ENCODE measurements at regions not wholly inside any gene's neighbourhood (a gene's known extent, or its start where the extent isn't known, plus 50 kb on each side); places are given as distances from the start of the nearest gene placed in this dataset.

DNA sequence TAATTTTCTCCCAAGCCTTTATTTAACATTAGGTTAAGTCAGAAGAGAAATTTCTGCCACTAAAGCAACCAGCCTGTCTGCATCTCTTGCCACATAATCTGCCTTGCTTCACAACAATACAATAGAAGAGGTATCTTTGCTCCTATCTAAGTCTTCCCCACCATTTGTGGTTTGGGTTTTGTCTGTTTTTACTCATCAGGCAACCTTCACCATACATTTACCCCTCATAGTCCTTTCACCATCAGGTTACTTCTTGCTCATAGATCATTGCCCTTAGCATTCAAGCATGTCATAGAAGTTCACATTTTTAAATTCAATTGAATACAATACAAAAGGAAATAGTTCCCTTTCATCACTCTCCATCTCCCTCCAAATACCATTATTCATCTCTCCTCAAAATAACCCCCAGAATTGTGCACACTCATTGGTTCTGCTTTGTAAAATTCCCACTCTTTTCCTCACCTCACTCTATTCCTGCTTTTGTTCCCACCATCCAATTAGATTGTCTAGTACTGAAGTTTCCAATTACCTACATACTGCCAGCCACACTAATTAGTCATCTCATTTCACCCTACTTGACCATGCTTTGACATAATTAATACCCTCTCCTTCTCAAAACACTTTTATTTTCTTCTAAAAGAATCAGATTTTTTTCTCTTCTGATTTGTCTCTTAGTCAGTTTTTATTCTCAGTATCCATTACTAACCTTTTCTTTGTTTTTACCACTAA is 1957.0 kb upstream of the AGA start:
- Histone ChIP-seq H3K9me3 (replicated peaks; ENCODE audit: control insufficient read depth, low read depth, low read length) (no peaks in the 10 kb centered on the region), H3K27me3 (ENCODE audit: control insufficient read depth, insufficient read depth, low read length) (no peaks in the 10 kb centered on the region), H3K4me3 (ENCODE audit: low read length) (no peak overlapping the region), H3K27ac (ENCODE audit: low read length) (no peak overlapping the region), H3K36me3 (ENCODE audit: control insufficient read depth, insufficient read depth, low read length) (no peaks in the 10 kb centered on the region), H3K4me1 (ENCODE audit: control insufficient read depth, insufficient read depth, low read length) (no peaks in the 10 kb centered on the region)
- DNase-seq, result no peak

DNA sequence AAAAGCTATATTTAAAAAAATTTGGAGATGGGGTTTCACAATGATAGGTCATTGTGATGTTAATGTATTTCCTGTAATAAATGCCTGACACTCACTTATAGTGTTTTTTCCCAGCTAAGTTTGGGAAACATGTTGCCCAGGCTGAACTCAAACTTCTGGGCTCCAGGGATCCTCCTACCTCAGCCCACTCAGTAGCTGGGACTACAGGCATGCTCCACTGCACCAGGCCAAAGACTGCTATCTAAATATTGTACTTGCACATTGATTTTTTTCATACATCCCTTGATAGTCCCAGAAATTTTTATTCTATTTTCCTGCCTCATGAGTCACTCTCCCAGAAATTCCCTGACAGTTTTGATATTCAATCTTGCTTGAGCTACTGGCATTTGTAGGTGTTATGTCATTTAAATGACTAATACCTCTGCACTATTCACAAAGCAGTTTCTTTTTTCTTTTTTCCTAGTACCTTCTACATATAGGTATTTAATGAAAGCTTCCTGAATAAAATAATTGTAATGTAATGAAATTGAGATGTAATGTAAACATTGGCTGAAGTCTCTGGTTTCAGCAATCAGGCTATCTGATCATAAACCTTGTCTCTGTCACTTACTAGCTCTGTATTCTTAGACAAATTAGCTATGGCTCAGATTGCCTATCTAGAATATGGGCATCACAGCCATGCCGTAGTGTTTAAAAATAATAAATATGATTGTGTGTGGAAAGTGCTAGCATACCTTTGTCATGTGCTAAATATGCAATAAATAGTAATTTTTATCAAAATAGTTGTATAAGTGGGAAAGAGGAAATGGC is 1973.0 kb upstream of the AGA start:
- no CpG with 5 or more reads among the region's 1 CpG for WGBS (ENCODE audit: insufficient coverage)
- Histone ChIP-seq H3K27ac (ENCODE audit: low read length) (no peak overlapping the region), H3K36me3 (ENCODE audit: control insufficient read depth, insufficient read depth, low read length) (no peaks in the 10 kb centered on the region), H3K4me3 (ENCODE audit: low read length) (no peak overlapping the region), H3K27me3 (ENCODE audit: control insufficient read depth, insufficient read depth, low read length) (no peaks in the 10 kb centered on the region), H3K9me3 (replicated peaks; ENCODE audit: control insufficient read depth, low read depth, low read length) (no peaks in the 10 kb centered on the region), H3K4me1 (ENCODE audit: control insufficient read depth, insufficient read depth, low read length) (no peaks in the 10 kb centered on the region)
- no peak for DNase-seq

DNA sequence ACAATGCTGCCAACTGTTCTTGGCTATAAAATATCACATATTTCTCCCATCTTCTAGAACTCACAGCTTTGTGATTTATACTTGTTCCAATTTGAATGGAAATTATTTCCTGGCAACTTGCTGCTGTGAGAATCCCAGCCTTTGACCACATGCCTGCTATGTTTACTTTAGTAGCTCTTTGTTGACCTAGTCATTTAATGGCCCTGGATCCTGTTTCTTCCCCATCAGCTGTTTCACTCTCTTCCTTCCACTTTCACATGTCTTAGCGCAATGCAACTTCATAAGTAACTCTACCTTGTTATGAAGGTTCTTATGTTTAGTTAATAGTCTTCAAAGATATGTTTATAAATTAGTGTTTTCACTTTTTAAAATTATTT is 1973.6 kb upstream of the AGA start:
- H3K4me3 ChIP-seq (ENCODE audit: low read length), result no peak overlapping the region
- H3K36me3 ChIP-seq (ENCODE audit: control insufficient read depth, insufficient read depth, low read length), result no peaks in the 10 kb centered on the region
- no CpG with 5 or more reads among the region's 1 CpG for WGBS (ENCODE audit: insufficient coverage)
- H3K27me3 ChIP-seq (ENCODE audit: control insufficient read depth, insufficient read depth, low read length), result no peaks in the 10 kb centered on the region
- H3K27ac ChIP-seq (ENCODE audit: low read length), result no peak overlapping the region
- H3K9me3 ChIP-seq (replicated peaks; ENCODE audit: control insufficient read depth, low read depth, low read length), result no peaks in the 10 kb centered on the region
- DNase-seq, result peak; percentile 23
- no peaks in the 10 kb centered on the region for H3K4me1 ChIP-seq (ENCODE audit: control insufficient read depth, insufficient read depth, low read length)

DNA sequence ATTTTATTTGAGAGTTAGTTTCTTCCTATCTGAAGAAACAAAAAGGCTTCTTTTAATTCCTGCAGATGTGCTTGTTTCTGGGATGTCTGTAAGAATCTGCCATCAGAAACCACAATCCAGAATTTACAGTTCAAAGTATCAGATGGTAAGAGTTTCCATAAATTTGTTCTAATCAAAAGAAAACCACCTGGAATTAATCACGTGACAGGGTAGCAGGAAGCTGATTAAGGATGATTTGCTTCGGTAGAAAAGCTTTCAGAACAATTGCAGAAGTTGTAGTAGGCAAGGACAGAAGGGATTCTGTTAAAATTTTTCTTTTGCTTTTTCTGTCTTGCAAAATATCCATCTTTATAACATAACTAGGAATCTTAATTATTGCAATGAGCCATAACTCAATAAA is 1975.1 kb upstream of the AGA start:
- H3K4me3 ChIP-seq (ENCODE audit: low read length), result no peak overlapping the region
- no peak for DNase-seq
- no peaks in the 10 kb centered on the region for H3K36me3 ChIP-seq (ENCODE audit: control insufficient read depth, insufficient read depth, low read length)
- H3K27me3 ChIP-seq (ENCODE audit: control insufficient read depth, insufficient read depth, low read length), result no peaks in the 10 kb centered on the region
- no peaks in the 10 kb centered on the region for H3K4me1 ChIP-seq (ENCODE audit: control insufficient read depth, insufficient read depth, low read length)
- WGBS (ENCODE audit: insufficient coverage), result no CpG with 5 or more reads among the region's 2 CpGs
- no peak overlapping the region for H3K27ac ChIP-seq (ENCODE audit: low read length)
- no peaks in the 10 kb centered on the region for H3K9me3 ChIP-seq (replicated peaks; ENCODE audit: control insufficient read depth, low read depth, low read length)

DNA sequence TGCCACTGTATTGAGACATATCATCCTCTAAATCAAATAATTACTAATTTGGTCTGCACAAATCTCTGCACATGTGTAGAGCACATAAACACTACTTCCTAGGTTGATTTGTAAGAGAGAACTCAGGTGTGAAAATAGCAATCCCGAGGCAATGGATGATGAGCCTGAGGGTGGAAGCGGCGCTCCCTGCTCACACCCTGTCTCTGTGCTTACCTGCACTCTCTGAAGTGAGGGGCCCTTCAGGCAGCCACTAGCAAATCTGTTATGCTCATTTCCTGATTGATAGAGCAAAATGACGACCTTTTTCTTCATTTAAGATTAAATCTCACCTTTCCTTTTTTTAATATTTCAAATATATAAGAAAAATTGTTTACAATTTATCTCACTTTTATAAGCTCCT is 1995.7 kb upstream of the AGA start:
- H3K4me1 ChIP-seq (ENCODE audit: control insufficient read depth, insufficient read depth, low read length), result no peaks in the 10 kb centered on the region
- H3K36me3 ChIP-seq (ENCODE audit: control insufficient read depth, insufficient read depth, low read length), result no peaks in the 10 kb centered on the region
- H3K4me3 ChIP-seq (ENCODE audit: low read length), result no peak overlapping the region
- H3K27me3 ChIP-seq (ENCODE audit: control insufficient read depth, insufficient read depth, low read length), result no peaks in the 10 kb centered on the region
- H3K27ac ChIP-seq (ENCODE audit: low read length), result no peak overlapping the region
- H3K9me3 ChIP-seq (replicated peaks; ENCODE audit: control insufficient read depth, low read depth, low read length), result no peaks in the 10 kb centered on the region
- 50% methylated on average over 1 of the region's 4 CpGs for WGBS (ENCODE audit: insufficient coverage)
- no peak for DNase-seq

DNA sequence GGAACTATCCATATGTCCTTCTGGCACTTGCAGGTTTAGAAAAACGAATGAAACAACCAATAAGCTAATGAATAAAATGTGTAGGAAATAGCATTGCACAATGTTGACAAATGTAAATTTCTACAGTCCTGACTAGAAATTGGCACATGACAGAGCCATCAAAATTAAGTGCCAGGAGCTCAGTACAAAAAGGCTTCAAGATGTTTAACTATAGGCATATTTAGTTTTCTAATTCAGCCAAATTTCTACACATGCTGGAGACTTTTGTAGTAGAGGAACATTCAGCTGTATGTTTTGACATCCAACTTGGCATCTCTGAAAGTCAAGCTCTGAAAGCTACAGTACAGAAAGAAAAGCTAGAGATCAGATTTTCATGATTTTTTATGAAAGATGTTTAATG is 1999.4 kb upstream of the AGA start:
- no CpG with 5 or more reads among the region's 1 CpG for WGBS (ENCODE audit: insufficient coverage)
- H3K4me1 ChIP-seq (ENCODE audit: control insufficient read depth, insufficient read depth, low read length), result no peaks in the 10 kb centered on the region
- no peaks in the 10 kb centered on the region for H3K27me3 ChIP-seq (ENCODE audit: control insufficient read depth, insufficient read depth, low read length)
- no peaks in the 10 kb centered on the region for H3K36me3 ChIP-seq (ENCODE audit: control insufficient read depth, insufficient read depth, low read length)
- peak; percentile 94 for DNase-seq
- H3K9me3 ChIP-seq (replicated peaks; ENCODE audit: control insufficient read depth, low read depth, low read length), result peaks cover 2% of the 10 kb centered on the region
- no peak overlapping the region for H3K27ac ChIP-seq (ENCODE audit: low read length)
- no peak overlapping the region for H3K4me3 ChIP-seq (ENCODE audit: low read length)

DNA sequence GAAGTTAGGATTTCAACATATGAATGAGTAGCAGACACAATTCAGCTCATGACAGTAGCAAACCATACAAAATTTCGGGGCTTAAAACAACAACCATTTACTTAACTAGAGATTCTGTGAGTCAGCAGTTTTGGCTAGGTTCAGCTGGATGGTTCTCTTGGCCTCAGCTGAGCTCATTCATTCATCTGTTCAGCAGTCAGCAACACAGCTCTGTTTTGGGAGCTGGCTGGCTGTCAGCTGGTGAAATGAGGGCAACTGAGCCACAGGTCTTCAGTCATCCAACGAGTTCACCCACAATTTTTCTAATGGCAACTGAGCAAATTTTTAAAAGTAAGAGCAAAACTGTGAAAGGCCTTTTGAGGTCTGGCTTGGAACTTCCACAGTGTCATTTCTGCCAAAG is 2005.1 kb upstream of the AGA start:
- WGBS (ENCODE audit: insufficient coverage), result 100% methylated on average over 1 of the region's 2 CpGs
- H3K4me3 ChIP-seq (ENCODE audit: low read length), result no peak overlapping the region
- no peak for DNase-seq
- H3K27me3 ChIP-seq (ENCODE audit: control insufficient read depth, insufficient read depth, low read length), result no peaks in the 10 kb centered on the region
- H3K4me1 ChIP-seq (ENCODE audit: control insufficient read depth, insufficient read depth, low read length), result no peaks in the 10 kb centered on the region
- no peaks in the 10 kb centered on the region for H3K36me3 ChIP-seq (ENCODE audit: control insufficient read depth, insufficient read depth, low read length)
- H3K9me3 ChIP-seq (replicated peaks; ENCODE audit: control insufficient read depth, low read depth, low read length), result peaks cover 2% of the 10 kb centered on the region
- H3K27ac ChIP-seq (ENCODE audit: low read length), result no peak overlapping the region

DNA sequence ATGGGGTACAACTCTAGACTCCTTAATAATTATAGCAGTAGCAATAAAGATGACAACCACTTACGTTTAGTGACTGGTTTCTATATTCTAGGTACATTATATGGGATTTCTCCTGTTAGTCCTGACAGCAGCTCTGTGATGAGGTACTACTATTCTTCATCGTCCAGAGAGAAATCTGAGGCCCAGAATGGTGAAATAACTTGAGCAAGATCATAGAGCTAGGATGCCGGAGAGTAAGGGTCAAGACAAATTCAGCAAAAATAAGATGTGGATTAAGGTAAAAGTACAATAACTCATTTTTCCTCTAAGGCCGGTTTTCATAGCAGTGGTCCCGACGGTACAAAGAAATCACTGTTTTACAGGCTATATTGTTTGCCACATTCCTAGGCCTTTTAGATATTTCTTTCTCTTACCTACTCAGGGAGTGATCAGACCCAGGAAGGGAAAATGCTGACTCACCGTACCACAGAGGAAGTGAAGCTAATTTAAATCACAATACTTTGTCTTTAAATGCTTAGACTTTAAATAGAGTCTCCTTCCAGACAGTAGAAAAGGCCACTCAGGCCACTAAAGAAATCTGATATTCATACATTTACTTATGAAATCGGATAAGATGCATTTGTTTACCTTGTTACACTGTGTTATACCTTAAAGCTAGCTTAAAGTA is 2023.0 kb upstream of the AGA start:
- 87% methylated on average over 3 of the region's 8 CpGs for WGBS (ENCODE audit: insufficient coverage)
- Histone ChIP-seq H3K27ac (ENCODE audit: low read length) (no peak overlapping the region), H3K4me3 (ENCODE audit: low read length) (no peak overlapping the region), H3K36me3 (ENCODE audit: control insufficient read depth, insufficient read depth, low read length) (no peaks in the 10 kb centered on the region), H3K4me1 (ENCODE audit: control insufficient read depth, insufficient read depth, low read length) (no peaks in the 10 kb centered on the region), H3K9me3 (replicated peaks; ENCODE audit: control insufficient read depth, low read depth, low read length) (no peaks in the 10 kb centered on the region), H3K27me3 (ENCODE audit: control insufficient read depth, insufficient read depth, low read length) (no peaks in the 10 kb centered on the region)
- no peak for DNase-seq

DNA sequence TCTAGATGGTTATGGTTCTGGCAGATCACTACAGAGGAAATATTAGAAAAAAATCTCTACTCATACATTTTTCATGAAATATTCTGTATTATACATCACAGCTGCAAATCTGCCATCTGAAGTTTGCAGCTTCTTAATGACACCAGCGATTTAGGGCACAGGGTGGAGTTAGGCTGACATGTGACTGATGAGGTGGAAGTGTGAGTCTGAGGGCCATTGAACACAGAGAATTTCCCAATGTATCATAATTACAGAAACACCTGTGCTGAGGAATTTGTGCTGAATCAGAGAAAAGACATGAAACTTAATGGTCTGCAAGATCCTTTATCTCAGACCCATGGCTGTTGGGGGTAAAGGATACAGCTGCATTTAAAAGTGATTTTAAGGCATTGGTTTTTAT is 2025.6 kb upstream of the AGA start:
- H3K36me3 ChIP-seq (ENCODE audit: control insufficient read depth, insufficient read depth, low read length), result no peaks in the 10 kb centered on the region
- no CpG with 5 or more reads among the region's 1 CpG for WGBS (ENCODE audit: insufficient coverage)
- no peaks in the 10 kb centered on the region for H3K9me3 ChIP-seq (replicated peaks; ENCODE audit: control insufficient read depth, low read depth, low read length)
- no peaks in the 10 kb centered on the region for H3K27me3 ChIP-seq (ENCODE audit: control insufficient read depth, insufficient read depth, low read length)
- DNase-seq, result peak; percentile 22
- H3K4me3 ChIP-seq (ENCODE audit: low read length), result no peak overlapping the region
- no peak overlapping the region for H3K27ac ChIP-seq (ENCODE audit: low read length)
- no peaks in the 10 kb centered on the region for H3K4me1 ChIP-seq (ENCODE audit: control insufficient read depth, insufficient read depth, low read length)

DNA sequence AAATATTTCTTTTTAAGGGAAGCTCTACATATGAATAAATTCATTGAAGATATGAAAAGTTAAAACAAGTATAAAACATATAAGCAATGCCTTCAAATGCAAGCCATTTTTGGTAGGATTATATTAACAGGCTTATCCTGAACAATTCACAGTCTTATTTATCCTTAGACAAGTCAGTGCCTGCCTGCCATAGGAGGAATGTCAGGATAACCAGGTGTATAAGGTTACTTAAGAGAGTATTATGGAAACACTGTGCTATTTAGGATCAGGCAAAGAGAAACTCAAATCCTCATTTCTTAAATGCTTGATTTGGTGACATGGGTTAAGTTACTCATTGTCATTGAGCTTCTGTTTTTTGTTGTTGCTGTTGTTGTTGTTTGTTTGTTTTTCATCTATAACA is 2029.9 kb upstream of the AGA start:
- Histone ChIP-seq H3K9me3 (replicated peaks; ENCODE audit: control insufficient read depth, low read depth, low read length) (peaks cover 2% of the 10 kb centered on the region), H3K27ac (ENCODE audit: low read length) (no peak overlapping the region), H3K27me3 (ENCODE audit: control insufficient read depth, insufficient read depth, low read length) (no peaks in the 10 kb centered on the region), H3K4me1 (ENCODE audit: control insufficient read depth, insufficient read depth, low read length) (no peaks in the 10 kb centered on the region), H3K36me3 (ENCODE audit: control insufficient read depth, insufficient read depth, low read length) (no peaks in the 10 kb centered on the region), H3K4me3 (ENCODE audit: low read length) (no peak overlapping the region)
- DNase-seq, result no peak

Data from muscle of leg (tissue), 3 donors.